ENCODE measurements at regions not wholly inside any gene's neighbourhood (a gene's known extent, or its start where the extent isn't known, plus 50 kb on each side); places are given as distances from the start of the nearest gene placed in this dataset.

- no peak for DNase-seq
- intact Hi-C loops (cut with DNase I): no loop called here
- no peak for TF ChIP-seq CTCF (IDR thresholded peaks at IDR 0.05)
- Histone ChIP-seq H3K9me3 (no peaks in the 10 kb centered on the region), H3K4me1 (no peaks in the 10 kb centered on the region), H3K27ac (no peak overlapping the region), H3K36me3 (no peaks in the 10 kb centered on the region), H3K4me3 (no peak overlapping the region), H3K27me3 (no peaks in the 10 kb centered on the region)
- ATAC-seq: no peak
These were observed 112.6 kb downstream of the PDCL3 start for GRCh38 chr2:100675373-100675772.

- DNase-seq (no peak), ATAC-seq (no peak)
- Histone ChIP-seq H3K27ac (no peak overlapping the region), H3K36me3 (no peaks in the 10 kb centered on the region), H3K27me3 (no peaks in the 10 kb centered on the region), H3K4me3 (no peak overlapping the region), H3K4me1 (no peaks in the 10 kb centered on the region), H3K9me3 (no peaks in the 10 kb centered on the region)
- TF ChIP-seq CTCF (IDR thresholded peaks at IDR 0.05): no peak
- intact Hi-C loops (cut with DNase I): no loop called here
These were observed 113.1 kb downstream of the PDCL3 start for GRCh38 chr2:100675855-100676254.

- intact Hi-C loops (cut with DNase I): no loop called here
- H3K4me3 ChIP-seq: no peak overlapping the region
- H3K27me3 ChIP-seq: no peaks in the 10 kb centered on the region
- no peak for TF ChIP-seq CTCF (IDR thresholded peaks at IDR 0.05)
- no peaks in the 10 kb centered on the region for H3K4me1 ChIP-seq
- H3K27ac ChIP-seq: no peak overlapping the region
- H3K9me3 ChIP-seq: no peaks in the 10 kb centered on the region
- ATAC-seq: no peak
- H3K36me3 ChIP-seq: no peaks in the 10 kb centered on the region
- DNase-seq: no peak
These were observed 113.6 kb downstream of the PDCL3 start for GRCh38 chr2:100676346-100676745.

GRCh38 chr2:100677611-100678185, 114.9 kb downstream of the PDCL3 start:
- H3K27me3 ChIP-seq: no peaks in the 10 kb centered on the region
- H3K27ac ChIP-seq: no peak overlapping the region
- TF ChIP-seq CTCF (IDR thresholded peaks at IDR 0.05): no peak
- no peaks in the 10 kb centered on the region for H3K9me3 ChIP-seq
- intact Hi-C loops (cut with DNase I): no loop called here
- DNase-seq: no peak
- no peak for ATAC-seq
- H3K4me3 ChIP-seq: no peak overlapping the region
- H3K4me1 ChIP-seq: no peaks in the 10 kb centered on the region
- H3K36me3 ChIP-seq: no peaks in the 10 kb centered on the region

- DNase-seq (no peak), ATAC-seq (no peak)
- Histone ChIP-seq H3K27me3 (no peaks in the 10 kb centered on the region), H3K4me1 (no peaks in the 10 kb centered on the region), H3K27ac (no peak overlapping the region), H3K9me3 (peaks cover 0 to 6% of the 10 kb centered on the region in 2 donors), H3K36me3 (no peaks in the 10 kb centered on the region), H3K4me3 (no peak overlapping the region)
- TF ChIP-seq CTCF (IDR thresholded peaks at IDR 0.05): no peak
- intact Hi-C loops (cut with DNase I): no loop called here
These were observed 116.4 kb downstream of the PDCL3 start for GRCh38 chr2:100679211-100679610.
